H1 (cell line): ENCODE measurements at regions not wholly inside any gene's neighbourhood (a gene's known extent, or its start where the extent isn't known, plus 50 kb on each side); places are given as distances from the start of the nearest gene placed in this dataset.

ENCODE experiments used
- CTCF ChIA-PET: fragments of 300-600 bp; sonication (Branson Sonifier 250); formaldehyde crosslinking; loops from one replicate; lab custom pipeline; 2021; ENCODE audit not compliant: partially characterized antibody; lab: Charles Lee
- POLR2A ChIA-PET: fragments of 300-600 bp; sonication (Branson Sonifier 250); formaldehyde crosslinking; loops from one replicate; lab custom pipeline; 2021; ENCODE audit warnings: inconsistent platforms; ENCODE audit not compliant: partially characterized antibody; lab: Charles Lee
- DNase-seq, 2 experiments: peaks; one replicate each; pipeline versions ENCODE4 v3.0.0 to v3.0.0-alpha.2; 2010 to 2022; ENCODE audit warnings: low spot score in 2 of 2, low read depth in 1 of 2, mixed read lengths in 1 of 2
- FAIRE-seq: peaks from 2 replicates; lab custom pipeline; 2011; peaks lifted over from hg19 to GRCh38; lab: Jason Lieb, UNC
- H2AFZ ChIP-seq: 2 replicates; pipeline ENCODE4 v1.8.1; 2012; ENCODE audit warnings: low read length, inconsistent platforms
- H2AK5ac ChIP-seq: 2 replicates; pipeline ENCODE4 v1.6.1; 2013; ENCODE audit warnings: low read depth, low read length
- H2BK120ac ChIP-seq: replicated peaks from 2 replicates; pipeline ENCODE3; 2013; ENCODE audit warnings: low read depth, low read length, inconsistent platforms
- H2BK12ac ChIP-seq: 2 replicates; pipeline ENCODE4 v1.6.1; 2013; ENCODE audit warnings: low read depth, low read length
- H2BK15ac ChIP-seq: 2 replicates; pipeline ENCODE4 v1.6.1; 2013; ENCODE audit warnings: low read length
- H2BK20ac ChIP-seq: 2 replicates; pipeline ENCODE4 v1.6.1; 2013; ENCODE audit warnings: low read length
- H2BK5ac ChIP-seq: 2 replicates; pipeline ENCODE4 v1.6.1; 2013; ENCODE audit warnings: low read depth, low read length
- H3K14ac ChIP-seq: 2 replicates; pipeline ENCODE4 v1.6.1; 2013; ENCODE audit warnings: inconsistent platforms; ENCODE audit not compliant: insufficient read length
- H3K18ac ChIP-seq: 2 replicates; pipeline ENCODE4 v1.6.1; 2013; ENCODE audit warnings: low read length; ENCODE audit errors: extremely low read depth
- H3K23ac ChIP-seq: 2 replicates; pipeline ENCODE4 v1.6.1; 2013; ENCODE audit warnings: inconsistent platforms; ENCODE audit not compliant: insufficient read length
- H3K23me2 ChIP-seq: 2 replicates; pipeline ENCODE4 v1.6.1; 2013; ENCODE audit warnings: low read depth, low read length
- H3K27ac ChIP-seq: 2 replicates; pipeline ENCODE4 v1.6.1; 2011; ENCODE audit warnings: low read depth, low read length, inconsistent platforms
- H3K27me3 ChIP-seq, 4 experiments: replicated peaks in 1 of 4; 1 replicate in 1 of 4; 2 replicates in 3 of 4; pipeline versions ENCODE4 v1.6.1 to v1.8.1; 2011 to 2013; ENCODE audit warnings: low read length in 3 of 4, mild to moderate bottlenecking in 3 of 4, inconsistent platforms in 2 of 4, mixed read lengths in 2 of 4, moderate library complexity in 1 of 4; ENCODE audit not compliant: control insufficient read depth in 3 of 4, insufficient read depth in 3 of 4; ENCODE audit errors: extremely low read depth in 1 of 4
- H3K36me3 ChIP-seq, 4 experiments: 2 replicates each; pipeline versions ENCODE4 v1.6.1 to v1.8.1; 2011 to 2013; ENCODE audit warnings: mild to moderate bottlenecking in 4 of 4, low read length in 3 of 4, moderate library complexity in 2 of 4, control low read depth in 1 of 4, inconsistent platforms in 1 of 4; ENCODE audit not compliant: insufficient read depth in 4 of 4, control insufficient read depth in 2 of 4
- H3K4ac ChIP-seq: replicated peaks from 2 replicates; pipeline ENCODE3; 2013; ENCODE audit warnings: low read length, low read depth, mixed read lengths, inconsistent platforms; ENCODE audit not compliant: insufficient read length
- H3K4me1 ChIP-seq, 4 experiments: replicated peaks in 1 of 4; 1 replicate in 1 of 4; 2 replicates in 3 of 4; pipeline versions ENCODE4 v1.6.1 to v1.8.1; 2011 to 2013; ENCODE audit warnings: low read length in 3 of 4, inconsistent platforms in 2 of 4, mixed read lengths in 1 of 4; ENCODE audit not compliant: insufficient read depth in 4 of 4, control insufficient read depth in 3 of 4
- H3K4me2 ChIP-seq, 2 experiments: 2 replicates each; pipeline versions ENCODE4 v1.6.1 to v1.8.1; 2011 to 2013; ENCODE audit warnings: low read depth in 2 of 2, low read length in 2 of 2, control low read depth in 1 of 2, inconsistent platforms in 1 of 2, mild to moderate bottlenecking in 1 of 2; ENCODE audit not compliant: insufficient read depth in 1 of 2
- H3K4me3 ChIP-seq, 4 experiments: fragments of 200-600, 300-600 bp in 1 of 4; sonication (generic), shearing (Covaris generic), sonication (Bioruptor Twin) in 1 of 4; 2 replicates each; pipeline versions ENCODE4 v1.5.1 to v1.8.1; 2011 to 2016; ENCODE audit warnings: low read length in 4 of 4, low read depth in 3 of 4, control low read depth in 2 of 4, inconsistent platforms in 2 of 4, mild to moderate bottlenecking in 2 of 4, mixed read lengths in 1 of 4, moderate library complexity in 1 of 4; ENCODE audit not compliant: insufficient read depth in 2 of 4; ENCODE audit errors: extremely low read depth in 1 of 4
- H3K56ac ChIP-seq: replicated peaks from 2 replicates; pipeline ENCODE3; 2013; ENCODE audit warnings: low read depth, mild to moderate bottlenecking, mixed read lengths, low read length, inconsistent platforms; ENCODE audit not compliant: insufficient read length
- H3K79me1 ChIP-seq: 2 replicates; pipeline ENCODE4 v1.6.1; 2013; ENCODE audit warnings: low read depth, low read length, control low read depth
- H3K79me2 ChIP-seq, 2 experiments: 2 replicates each; pipeline versions ENCODE4 v1.6.1 to v1.8.1; 2012 to 2013; ENCODE audit warnings: low read length in 2 of 2, mild to moderate bottlenecking in 2 of 2, inconsistent platforms in 1 of 2; ENCODE audit not compliant: insufficient read depth in 2 of 2, control insufficient read depth in 1 of 2
- H3K9ac ChIP-seq, 4 experiments: replicated peaks in 1 of 4; 1 replicate in 1 of 4; 2 replicates in 3 of 4; pipeline versions ENCODE4 v1.6.1 to v1.8.1; 2011 to 2013; ENCODE audit warnings: low read depth in 3 of 4, low read length in 3 of 4, control low read depth in 2 of 4, mild to moderate bottlenecking in 2 of 4, moderate library complexity in 2 of 4, inconsistent platforms in 1 of 4; ENCODE audit errors: extremely low read depth in 1 of 4
- H3K9me3 ChIP-seq, 2 experiments: 2 replicates each; pipeline versions ENCODE4 v1.6.1 to v1.8.1; 2012 to 2013; ENCODE audit warnings: mild to moderate bottlenecking in 2 of 2, moderate library complexity in 2 of 2, control low read depth in 1 of 2, inconsistent platforms in 1 of 2, low read depth in 1 of 2, low read length in 1 of 2, mixed read lengths in 1 of 2; ENCODE audit not compliant: insufficient read depth in 2 of 2
- H4K20me1 ChIP-seq, 2 experiments: replicated peaks in 1 of 2; 2 replicates each; pipeline versions ENCODE3 to v1.8.1; 2011 to 2013; ENCODE audit warnings: inconsistent platforms in 2 of 2, low read length in 2 of 2, mild to moderate bottlenecking in 1 of 2; ENCODE audit not compliant: insufficient read depth in 2 of 2, control insufficient read depth in 1 of 2
- H4K5ac ChIP-seq: 2 replicates; pipeline ENCODE4 v1.6.1; 2013; ENCODE audit warnings: low read length, low read depth, mixed read lengths, inconsistent platforms; ENCODE audit not compliant: insufficient read length
- H4K8ac ChIP-seq: 2 replicates; pipeline ENCODE4 v1.8.0; 2013; ENCODE audit warnings: mild to moderate bottlenecking, moderate library complexity, low read length, inconsistent platforms; ENCODE audit not compliant: insufficient read depth; ENCODE audit errors: extremely low read depth
- H4K91ac ChIP-seq: replicated peaks from 2 replicates; pipeline ENCODE3; 2013; ENCODE audit warnings: low read length, mixed read lengths, inconsistent platforms; ENCODE audit not compliant: insufficient read length
- CBX5 ChIP-seq: fragments of 300-800, 300-1000 bp; sonication (generic); IDR thresholded peaks from 2 replicates; pipeline ENCODE4 v1.7.1; 2016; ENCODE audit warnings: antibody characterized with exemption, low read length, low read depth
- HDAC6 ChIP-seq: IDR thresholded peaks from one replicate; pipeline ENCODE4 v1.7.1; 2012; ENCODE audit warnings: low read depth, mild to moderate bottlenecking, inconsistent platforms, low read length, moderate library complexity
- KDM5A ChIP-seq: fragments of 200-600 bp; IDR thresholded peaks from 2 replicates; pipeline ENCODE4 v1.7.1; 2012; ENCODE audit warnings: mild to moderate bottlenecking, low read length, inconsistent platforms, mixed read lengths
- TBP ChIP-seq: IDR thresholded peaks from 2 replicates; pipeline ENCODE4 v1.6.1; 2011; ENCODE audit warnings: low read depth, low read length, improper control_type of control experiment
- WGBS, 2 experiments: shearing (Covaris generic) in 1 of 2; methylation state at CpG; one replicate each; pipeline versions ENCODE4 v1.1.6 to v1.1.7; 2013 to 2015; ENCODE audit warnings: low lambda C conversion rate in 2 of 2, mixed read lengths in 2 of 2, inconsistent platforms in 1 of 2, low coverage in 1 of 2, missing lambda C conversion rate in 1 of 2; ENCODE audit not compliant: insufficient replicate concordance in 2 of 2, insufficient coverage in 1 of 2, insufficient read length in 1 of 2; ENCODE audit errors: extremely low coverage in 1 of 2, missing lambda C conversion rate in 1 of 2; 5-methylcytosine and 5-hydroxymethylcytosine counted together

- FAIRE-seq, result no peak
Observed at GRCh38 chr3:106522397-106522796, 653.6 kb upstream of the CBLB start.

More at GRCh38 chr3:106522397-106522796, 653.6 kb upstream of the CBLB start:
- no peak overlapping the region for H2BK12ac ChIP-seq
- no peaks in the 10 kb centered on the region for H3K79me2 ChIP-seq
- H3K4ac ChIP-seq, result no peak overlapping the region
- H2AFZ ChIP-seq, result peak overlapping the region; percentile 59; the same call in 1 of the 2 replicates
- no peak overlapping the region for H3K56ac ChIP-seq
- H2BK5ac ChIP-seq, result no peak overlapping the region
- H3K4me2 ChIP-seq, result no peak overlapping the region
- H4K8ac ChIP-seq, result no peak overlapping the region
- ChIA-PET POLR2A (no interaction called here), CTCF (no interaction called here)
- H3K18ac ChIP-seq, result no peak overlapping the region
- H3K79me1 ChIP-seq, result no peaks in the 10 kb centered on the region
- H3K4me1 ChIP-seq, result no peaks in the 10 kb centered on the region; a peak in 1 of 7 replicates
- TF ChIP-seq CBX5, result no peak
- TF ChIP-seq TBP, result no peak
- TF ChIP-seq KDM5A, result no peak
- TF ChIP-seq HDAC6, result no peak
- H3K27me3 ChIP-seq, result no peaks in the 10 kb centered on the region
- H3K23me2 ChIP-seq, result no peaks in the 10 kb centered on the region
- no peak overlapping the region for H3K9ac ChIP-seq
- no peak overlapping the region for H4K5ac ChIP-seq
- H4K91ac ChIP-seq, result no peak overlapping the region
- no peak overlapping the region for H2AK5ac ChIP-seq
- H2BK15ac ChIP-seq, result no peak overlapping the region
- WGBS, 2 experiments, result 92% methylated on average over 4 of the region's 4 CpGs; no CpG with 5 or more reads in 1 of the 2 experiments
- DNase-seq, result no peak
- H3K36me3 ChIP-seq, result no peaks in the 10 kb centered on the region
- no peaks in the 10 kb centered on the region for H4K20me1 ChIP-seq
- H3K4me3 ChIP-seq, result no peak overlapping the region
- H2BK120ac ChIP-seq, result no peak overlapping the region
- H2BK20ac ChIP-seq, result no peak overlapping the region
- no peaks in the 10 kb centered on the region for H3K9me3 ChIP-seq
- no peak overlapping the region for H3K14ac ChIP-seq
- H3K27ac ChIP-seq, result no peak overlapping the region
- no peak overlapping the region for H3K23ac ChIP-seq
